Epithelial cell of prostate (primary cell): ENCODE measurements at regions not wholly inside any gene's neighbourhood (a gene's known extent, or its start where the extent isn't known, plus 50 kb on each side); places are given as distances from the start of the nearest gene placed in this dataset.
"Not testable (repeated sequence)": the region's sequence is repeated elsewhere in the genome, so short reads cannot be mapped to it uniquely, and the experiment has no call there.

Experiments used
- DNase-seq: peaks from one replicate; pipeline ENCODE4 v3.0.0-alpha.2; 2011; ENCODE audit warnings: low read depth, low spot score
- H3K27ac ChIP-seq: fragments of 450-650 bp; 2 replicates; pipeline ENCODE4 v1.5.1; 2017; ENCODE audit warnings: mild to moderate bottlenecking

DNA sequence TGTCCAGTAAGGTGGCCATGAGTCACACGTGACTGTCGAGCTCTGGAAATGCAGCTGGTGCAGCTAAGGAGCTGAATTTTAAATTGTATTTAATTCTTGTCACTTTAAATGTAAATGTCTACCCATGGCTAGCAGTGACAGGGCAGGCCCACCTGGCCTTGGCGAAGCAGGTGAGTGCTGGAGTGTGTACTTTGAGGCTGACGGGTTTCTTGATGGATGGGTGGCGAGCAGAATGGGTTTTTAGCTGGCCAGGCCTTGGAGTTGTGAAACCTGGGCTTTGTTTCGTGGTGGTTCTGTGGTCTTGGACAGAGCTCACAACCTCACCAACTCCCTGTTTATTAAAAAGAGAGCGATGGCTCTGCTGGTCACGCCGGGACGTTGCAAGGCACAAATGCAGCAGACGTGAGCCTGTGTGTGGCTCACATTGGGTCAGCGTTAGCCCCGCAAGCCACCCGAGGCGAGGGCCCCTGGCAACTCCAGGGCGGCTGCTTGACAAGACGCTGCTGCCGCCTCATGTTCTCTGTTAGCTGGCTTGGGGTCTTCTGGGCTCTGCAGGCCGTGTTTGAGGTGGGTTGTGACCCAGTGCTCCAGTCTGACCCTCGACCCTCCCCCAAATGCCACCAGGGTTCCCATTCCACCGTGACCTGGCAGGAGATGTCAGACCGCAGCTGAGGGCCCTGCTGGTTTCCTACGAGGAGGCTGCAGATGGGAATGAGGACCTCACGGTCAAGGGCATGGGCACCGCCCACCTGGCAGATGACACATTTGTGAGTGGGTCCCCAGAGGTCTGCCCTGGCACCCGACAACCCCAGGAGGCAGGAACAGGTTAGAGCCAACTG is 184.1 kb upstream of the ZNF469 start:
- DNase-seq = not testable (repeated sequence)

DNA sequence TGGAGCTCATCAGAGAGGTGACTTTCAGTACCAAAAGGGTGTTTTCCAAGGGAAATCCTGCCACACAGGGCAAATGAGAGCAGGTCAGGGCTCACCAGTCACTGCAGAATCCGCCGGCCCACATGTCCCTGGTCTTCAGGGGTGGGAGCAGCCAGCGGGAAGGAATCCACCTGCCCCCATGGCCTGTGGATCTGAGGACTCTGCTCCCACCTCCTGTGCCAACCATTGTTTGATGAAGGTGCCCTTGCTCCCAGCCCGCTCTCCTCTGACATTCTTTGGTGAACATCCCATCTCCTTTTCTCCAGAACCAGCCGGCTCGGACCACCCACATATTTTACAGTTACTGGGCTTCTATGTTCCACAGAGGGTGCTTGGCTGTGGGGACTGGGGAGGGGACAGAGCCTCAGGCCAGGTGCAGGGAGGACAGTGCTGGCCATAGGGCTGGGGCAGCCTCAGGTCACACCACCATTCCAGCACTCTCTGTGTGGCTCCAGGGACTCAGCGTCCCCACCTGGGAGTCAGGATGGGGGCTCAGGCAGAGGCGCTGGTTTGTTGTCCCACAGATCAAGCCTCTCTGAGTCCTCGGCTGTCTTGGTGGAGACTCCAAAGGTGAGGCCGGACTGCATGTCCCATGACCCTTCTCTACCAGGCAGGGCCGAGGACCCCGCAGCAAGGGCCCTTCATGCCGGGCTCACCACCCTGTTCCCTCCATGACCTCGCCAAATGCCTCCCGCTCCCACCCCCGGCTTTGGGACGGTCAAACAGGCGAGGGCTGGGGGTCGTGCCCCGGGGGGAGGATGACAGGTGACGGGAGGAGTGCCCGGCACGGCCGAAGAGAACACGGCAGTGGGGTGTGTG is 183.2 kb upstream of the ZNF469 start:
- H3K27ac ChIP-seq, DNase-seq: not testable (repeated sequence)

More for the DNA sequence above, 184.1 kb upstream of the ZNF469 start:
- H3K27ac ChIP-seq = not testable (repeated sequence)

DNA sequence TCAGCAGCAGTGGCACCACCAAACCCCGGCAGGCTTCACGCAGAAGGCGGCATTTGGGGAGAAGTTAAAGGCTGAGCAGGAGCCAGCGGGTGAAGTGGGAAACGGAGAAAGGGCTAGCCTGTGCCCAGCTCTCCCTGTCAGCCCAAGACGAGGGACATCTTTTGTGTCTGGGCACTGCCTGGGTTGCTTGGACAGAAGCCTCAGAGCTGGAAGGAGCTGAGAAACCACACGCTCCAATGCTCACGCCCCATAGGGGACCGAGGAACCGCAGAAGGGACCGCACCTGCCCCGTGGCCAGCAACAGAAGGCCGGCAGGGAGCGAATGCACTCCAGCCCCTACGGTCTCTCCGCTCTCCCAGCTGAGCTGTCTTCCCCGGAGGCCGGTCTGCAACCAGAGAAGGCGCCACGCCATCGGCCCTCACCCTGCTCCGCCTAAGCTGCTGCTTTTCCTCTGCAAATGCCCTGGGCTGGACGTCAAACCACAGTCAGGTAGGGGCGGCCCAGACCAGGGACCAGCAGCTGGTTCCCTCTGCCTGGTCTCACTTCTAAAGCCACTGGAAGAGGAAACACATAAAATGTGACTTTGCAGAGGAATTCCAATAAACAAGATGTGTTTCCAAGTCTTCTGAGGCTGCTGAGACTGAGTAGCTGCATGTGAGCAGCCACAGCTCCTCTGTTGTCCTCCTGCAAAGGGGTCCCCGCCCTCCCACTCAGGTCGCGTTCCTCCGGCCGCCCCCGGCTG is 182.4 kb upstream of the ZNF469 start:
- H3K27ac ChIP-seq, DNase-seq: not testable (repeated sequence)

- no peak for DNase-seq
- no peak overlapping the region for H3K27ac ChIP-seq
Observed at GRCh38 chr16:88200896-88201185, 181.9 kb upstream of the ZNF469 start.

GRCh38 chr16:88201611-88202010 is 181.1 kb upstream of the ZNF469 start:
- not testable (repeated sequence) for H3K27ac ChIP-seq, DNase-seq

DNA sequence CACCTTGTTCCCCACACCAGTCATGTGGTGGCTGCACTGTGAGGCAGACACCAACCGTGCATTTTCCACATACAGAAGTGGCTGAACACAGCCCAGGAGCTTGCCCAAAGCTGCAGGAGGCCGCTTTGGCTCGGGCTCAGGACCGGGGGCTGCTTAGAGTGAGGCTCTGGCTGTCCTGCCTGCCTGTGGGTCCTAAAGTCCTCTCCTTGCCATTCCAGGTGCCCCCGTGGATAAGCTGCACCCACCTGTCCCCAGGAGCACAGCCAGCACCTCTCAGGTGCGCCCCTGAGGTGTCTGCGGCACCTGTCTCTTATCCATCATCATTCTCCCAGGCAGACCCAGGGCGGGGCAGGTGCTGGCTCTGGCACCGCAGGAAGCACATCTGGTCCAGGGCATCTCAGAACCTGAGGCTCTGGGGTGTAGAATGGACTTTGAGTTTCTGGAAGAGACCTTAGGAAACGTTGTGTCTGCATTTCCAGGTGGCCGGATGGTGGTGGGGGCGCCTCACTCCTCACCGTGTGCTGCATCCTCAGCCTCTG is 180.5 kb upstream of the ZNF469 start:
- no peak overlapping the region for H3K27ac ChIP-seq
- no peak for DNase-seq

DNA sequence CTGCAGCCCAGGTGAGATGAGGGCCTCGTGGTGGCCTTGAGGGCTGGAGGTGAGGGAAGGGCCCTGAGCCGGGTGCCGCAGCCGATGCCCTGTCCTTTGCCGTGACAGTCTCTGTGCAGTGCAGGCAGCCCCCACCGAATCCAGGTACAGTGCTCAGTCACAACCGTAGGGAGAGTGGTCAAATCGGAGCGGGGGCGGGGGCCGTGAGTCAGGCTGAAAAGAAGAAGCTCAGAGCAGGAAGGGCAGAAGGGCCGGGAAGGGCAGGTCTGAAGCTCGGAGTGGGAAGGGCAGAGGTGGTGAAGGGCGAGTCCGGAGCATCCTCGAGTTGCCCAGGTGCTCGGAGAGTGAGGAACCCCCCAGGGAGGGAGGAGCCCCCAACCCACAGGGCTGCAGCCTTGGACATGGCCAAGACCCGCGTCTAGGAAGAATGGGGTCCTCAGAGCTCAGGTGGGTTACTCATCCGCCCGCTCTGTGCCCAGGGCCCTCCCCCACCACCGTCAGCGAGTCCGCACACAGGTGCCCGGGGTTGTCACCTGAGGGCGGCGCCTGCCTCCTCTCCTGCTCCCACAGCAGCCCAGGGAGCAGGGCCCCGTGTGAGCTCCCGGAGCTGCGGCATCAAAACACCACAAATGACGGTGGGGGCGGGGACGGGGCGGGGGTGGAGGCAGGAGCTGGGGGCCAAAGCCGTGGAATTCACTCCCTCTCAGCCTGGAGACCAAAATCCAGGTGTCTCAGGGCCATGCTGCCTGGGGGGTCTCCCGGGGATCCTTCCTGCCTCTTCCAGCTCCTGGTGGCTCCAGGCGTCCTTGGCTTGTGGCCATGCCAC is 179.7 kb upstream of the ZNF469 start:
- not testable (repeated sequence) for H3K27ac ChIP-seq, DNase-seq

DNA sequence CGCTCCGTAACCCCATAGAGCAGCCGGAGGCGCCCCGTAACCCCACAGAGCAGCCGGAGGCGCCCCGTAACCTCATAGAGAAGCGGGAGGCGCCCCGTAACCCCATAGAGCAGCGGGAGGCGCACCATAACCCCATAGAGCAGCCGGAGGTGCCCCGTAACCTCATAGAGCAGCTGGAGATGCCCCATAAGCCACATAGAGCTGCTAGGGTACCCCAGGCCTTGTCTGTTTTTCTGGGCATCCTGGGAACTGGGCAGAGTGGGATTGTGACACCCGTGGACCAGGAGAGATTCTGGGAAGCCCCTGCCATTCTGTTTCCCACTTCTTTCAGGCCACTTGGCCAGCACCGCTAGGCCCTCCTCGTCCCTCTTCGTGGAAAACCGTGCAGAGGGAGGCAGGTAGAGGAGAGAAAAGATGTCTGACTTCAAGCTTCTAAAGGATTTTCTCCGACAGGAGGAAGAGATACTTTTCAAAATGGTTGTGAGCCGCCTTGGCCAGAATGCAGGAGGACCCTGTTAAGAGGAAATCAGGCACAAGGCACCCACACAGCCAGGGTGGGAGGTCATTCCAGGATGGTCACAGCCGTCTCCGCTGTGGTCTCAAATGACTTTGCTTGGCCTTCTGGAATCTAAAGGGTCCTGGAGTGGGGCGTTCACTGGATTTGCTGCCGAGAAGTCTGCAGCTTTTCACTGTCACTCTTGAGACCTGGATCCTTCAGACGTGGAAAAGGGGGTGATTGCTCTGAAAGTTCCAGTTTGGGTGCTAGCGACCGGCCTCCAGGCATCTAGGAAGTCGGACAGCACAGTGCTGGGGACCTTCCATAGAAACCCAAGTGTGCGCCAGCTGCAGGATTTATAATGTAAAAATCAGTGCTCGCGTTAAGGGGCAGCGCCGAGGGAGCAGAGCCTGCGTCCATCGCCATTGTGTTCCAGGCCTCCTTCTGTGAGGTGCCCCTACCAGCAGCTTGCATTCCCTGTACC is 178.3 kb upstream of the ZNF469 start:
- H3K27ac ChIP-seq, DNase-seq: not testable (repeated sequence)

DNA sequence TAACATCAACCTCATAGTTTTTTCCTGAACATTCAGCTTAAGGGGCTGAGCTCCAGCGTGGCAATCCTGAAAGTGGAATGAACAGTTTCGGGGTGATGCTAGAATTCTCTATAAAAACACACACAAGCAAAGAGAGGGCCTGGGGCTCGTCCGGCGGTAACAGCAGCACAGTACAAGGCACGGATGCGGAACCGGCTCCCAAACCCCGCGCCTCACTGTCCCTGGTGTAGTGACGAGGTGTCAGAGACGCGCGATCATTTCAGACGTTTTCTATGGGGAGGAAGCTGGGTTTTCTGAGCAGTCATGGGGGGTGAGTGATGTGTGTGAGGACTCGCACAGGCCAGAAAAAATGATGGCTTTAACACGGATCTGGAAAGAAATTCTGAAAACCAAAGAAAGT is 177.3 kb upstream of the ZNF469 start:
- DNase-seq, H3K27ac ChIP-seq: not testable (repeated sequence)

GRCh38 chr16:88206006-88206405 is 176.8 kb upstream of the ZNF469 start:
- H3K27ac ChIP-seq, DNase-seq: not testable (repeated sequence)

GRCh38 chr16:88206516-88206915 is 176.2 kb upstream of the ZNF469 start:
- not testable (repeated sequence) for DNase-seq

DNA sequence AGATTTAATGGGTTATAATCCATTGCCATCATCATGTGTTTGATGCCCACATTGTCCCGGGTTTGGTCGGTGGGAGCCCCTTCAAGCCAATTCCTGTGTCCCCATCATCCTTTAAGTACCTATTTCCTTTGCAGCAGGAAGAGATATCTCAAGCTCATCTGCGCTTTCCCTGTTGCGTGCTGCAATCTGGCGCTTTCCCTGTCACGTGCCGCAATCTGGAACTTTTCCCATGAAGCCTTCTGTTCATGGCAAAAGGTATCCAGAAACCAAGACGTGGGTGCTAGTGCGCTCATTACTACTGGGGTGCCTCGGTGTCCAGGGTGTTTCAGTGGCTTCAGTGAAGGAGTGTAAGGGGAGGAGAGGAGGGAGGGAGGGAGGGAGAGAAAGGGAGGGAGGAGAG is 174.6 kb upstream of the ZNF469 start:
- no peak for DNase-seq
- H3K27ac ChIP-seq = no peak overlapping the region

More at GRCh38 chr16:88206516-88206915, 176.2 kb upstream of the ZNF469 start:
- not testable (repeated sequence) for H3K27ac ChIP-seq

GRCh38 chr16:88208776-88209175 is 174.0 kb upstream of the ZNF469 start:
- not testable (repeated sequence) for H3K27ac ChIP-seq, DNase-seq

GRCh38 chr16:88209579-88209978 is 173.2 kb upstream of the ZNF469 start:
- not testable (repeated sequence) for DNase-seq, H3K27ac ChIP-seq

- DNase-seq, H3K27ac ChIP-seq: not testable (repeated sequence)
Observed at GRCh38 chr16:88213937-88214336, 168.8 kb upstream of the ZNF469 start.

DNA sequence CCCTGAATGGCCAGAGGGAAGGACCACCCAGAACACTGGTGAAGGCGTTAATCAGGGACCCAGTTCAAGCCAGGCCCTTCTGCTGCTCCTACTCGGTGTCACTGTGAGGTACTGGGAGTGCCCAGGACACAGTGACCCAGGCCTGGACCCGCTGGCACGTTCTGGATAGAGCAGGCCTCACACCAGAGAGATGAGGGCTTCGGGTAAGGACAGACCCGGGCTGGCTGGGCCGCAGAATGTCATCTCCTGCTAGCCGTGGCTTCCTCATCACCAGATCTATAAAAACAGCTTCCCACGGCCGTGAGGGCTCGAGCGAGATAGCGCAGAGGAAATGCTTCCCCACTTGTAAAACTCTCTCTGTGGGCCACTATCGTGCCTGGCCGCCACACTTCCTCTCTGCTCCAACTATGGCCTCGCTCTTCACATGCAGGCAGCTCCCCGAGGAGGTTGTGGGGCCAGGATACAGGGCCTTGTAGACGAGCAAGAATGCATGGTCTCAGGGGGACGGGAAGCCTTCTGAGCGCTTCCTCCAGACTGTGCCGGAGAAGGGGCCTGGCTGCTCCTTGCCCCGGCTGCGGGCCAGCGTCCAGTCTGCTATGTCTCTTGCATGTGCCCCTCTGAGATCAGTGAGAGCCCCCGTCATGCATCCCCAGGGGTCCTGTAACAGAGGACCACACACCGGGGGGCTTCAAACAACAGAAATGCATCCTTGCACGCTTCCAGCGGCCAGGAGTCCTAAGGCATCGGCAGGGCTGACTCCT is 161.6 kb upstream of the ZNF469 start:
- H3K27ac ChIP-seq, DNase-seq: not testable (repeated sequence)

GRCh38 chr16:88223696-88224095 is 159.1 kb upstream of the ZNF469 start:
- H3K27ac ChIP-seq, DNase-seq: not testable (repeated sequence)
